Panc1 (cell line): ENCODE measurements at regions not wholly inside any gene's neighbourhood (a gene's known extent, or its start where the extent isn't known, plus 50 kb on each side); places are given as distances from the start of the nearest gene placed in this dataset.

Experiments
- ATAC-seq: fragments of 200-7000 bp; cut with Tn5 transposase; 2 replicates; pipeline ENCODE4 v1.9.1; 2020; ENCODE audit warnings: mild to moderate bottlenecking, moderate library complexity
- BruUV-seq: library from RNA; stranded (reverse); fragments of 400-500 nt; replicated peaks from 2 replicates; lab custom pipeline; 2021; lab: Mats Ljungman, UMichigan
- CTCF ChIA-PET: fragments of 300-600 bp; sonication (Branson Sonifier 250); formaldehyde crosslinking; loops from one replicate; lab custom pipeline; 2022; ENCODE audit warnings: antibody characterized with exemption; lab: Charles Lee
- POLR2A ChIA-PET: fragments of 300-600 bp; sonication (Branson Sonifier 250); formaldehyde crosslinking; loops from one replicate; lab custom pipeline; 2022; ENCODE audit warnings: antibody characterized with exemption; lab: Charles Lee
- DNase-seq: peaks from one replicate; pipeline ENCODE4 v3.0.0-alpha.2; 2010; ENCODE audit warnings: low read depth, low spot score
- H3K27ac ChIP-seq: 2 replicates; pipeline ENCODE4 v1.5.1; 2011; ENCODE audit warnings: mild to moderate bottlenecking, low read length, inconsistent platforms
- H3K27me3 ChIP-seq: fragments of 200-500 bp; sonication (Bioruptor generic); 2 replicates; pipeline ENCODE4 v1.6.0; 2014; ENCODE audit warnings: low read length, inconsistent platforms; ENCODE audit not compliant: control insufficient read depth, insufficient read depth
- H3K36me3 ChIP-seq: fragments of 200-500 bp; sonication (Bioruptor generic); 2 replicates; pipeline ENCODE4 v1.5.1; 2014; ENCODE audit warnings: inconsistent platforms, mild to moderate bottlenecking, low read length, moderate library complexity; ENCODE audit not compliant: control insufficient read depth, insufficient read depth
- H3K4me1 ChIP-seq: 2 replicates; pipeline ENCODE4 v1.5.1; 2011; ENCODE audit warnings: inconsistent platforms, mild to moderate bottlenecking, low read length, moderate library complexity; ENCODE audit not compliant: control insufficient read depth, insufficient read depth
- H3K4me3 ChIP-seq, 2 experiments: 2 replicates each; pipeline ENCODE4 v1.5.1; 2011 to 2012; ENCODE audit warnings: low read depth in 2 of 2, low read length in 2 of 2, mild to moderate bottlenecking in 2 of 2, inconsistent platforms in 1 of 2, moderate library complexity in 1 of 2
- H3K9me3 ChIP-seq: fragments of 200-500 bp; sonication (Bioruptor generic); 2 replicates; pipeline ENCODE4 v1.5.1; 2014; ENCODE audit warnings: low read depth, mild to moderate bottlenecking, inconsistent platforms, low read length, moderate library complexity; ENCODE audit not compliant: control insufficient read depth, insufficient read depth
- POLR2AphosphoS5 ChIP-seq: IDR thresholded peaks from 2 replicates; pipeline ENCODE4 v1.6.1; 2012; ENCODE audit warnings: mild to moderate bottlenecking, low read depth, low read length, moderate library complexity
- REST ChIP-seq, 2 experiments: IDR thresholded peaks; 2 replicates each; pipeline ENCODE4 v1.6.1; 2011 to 2012; ENCODE audit warnings: low read depth in 2 of 2, control low read depth in 1 of 2, low read length in 1 of 2, mild to moderate bottlenecking in 1 of 2, moderate library complexity in 1 of 2; ENCODE audit not compliant: insufficient read depth in 1 of 2
- SIN3A ChIP-seq: IDR thresholded peaks from 2 replicates; pipeline ENCODE4 v1.6.1; 2012; ENCODE audit warnings: low read depth, mild to moderate bottlenecking, low read length, moderate library complexity, borderline replicate concordance; ENCODE audit not compliant: insufficient read depth
- TCF7L2 ChIP-seq: IDR thresholded peaks from 2 replicates; pipeline ENCODE4 v1.6.1; 2011; ENCODE audit warnings: mild to moderate bottlenecking, low read depth, low read length, inconsistent platforms
- in situ Hi-C: cut with HindIII; loops from 2 replicates; pipeline ENCODE4 v1.10.0; 2016; ENCODE audit warnings: low sequenced_read_pairs, low pct_unique_long_range_greater_than_20kb
- intact Hi-C: fragments of 100-400 bp; cut with micrococcal nuclease; formaldehyde crosslinking; loops from one replicate; pipeline ENCODE4 v1.10.0; 2022; ENCODE audit not compliant: unreplicated experiment
- TF ChIP-seq, protein P1 (sequence below): fragments of 450-650 bp; IDR thresholded peaks from 2 replicates; pipeline ENCODE4 v1.5.1; 2017; ENCODE audit warnings: mild to moderate bottlenecking

GRCh38 chr9:111187376-111187775, 142.6 kb downstream of the OR2K2 start:
- H3K9me3 ChIP-seq = no peaks in the 10 kb centered on the region
- in situ Hi-C loops = no loop called here
- BruUV-seq = no TSS peak
- no peaks in the 10 kb centered on the region for H3K36me3 ChIP-seq
- no peaks in the 10 kb centered on the region for H3K4me1 ChIP-seq
- ATAC-seq = no peak
- DNase-seq = no peak
- TF ChIP-seq TCF7L2 (no peak), SIN3A (no peak)
- H3K27ac ChIP-seq = no peak overlapping the region
- POLR2A ChIA-PET = no interaction called here
- intact Hi-C loops = no loop called here
- H3K4me3 ChIP-seq = no peak overlapping the region
- CTCF ChIA-PET = no interaction called here
- H3K27me3 ChIP-seq = no peaks in the 10 kb centered on the region

- Histone ChIP-seq H3K27ac (no peak overlapping the region), H3K36me3 (no peaks in the 10 kb centered on the region), H3K27me3 (no peaks in the 10 kb centered on the region), H3K4me1 (no peaks in the 10 kb centered on the region), H3K9me3 (no peaks in the 10 kb centered on the region), H3K4me3 (no peak overlapping the region)
- intact Hi-C loops (no loop called here), in situ Hi-C loops (no loop called here)
- TF ChIP-seq POLR2AphosphoS5 = no peak
- TF ChIP-seq TCF7L2 = no peak
- TF ChIP-seq SIN3A = no peak
- TF ChIP-seq REST (IDR thresholded peaks at IDR 0.05; ENCODE audit: insufficient read depth in 1 of 2, low read depth in 2 of 2, low read length in 1 of 2) = no peak
- TF ChIP-seq, protein P1, sequence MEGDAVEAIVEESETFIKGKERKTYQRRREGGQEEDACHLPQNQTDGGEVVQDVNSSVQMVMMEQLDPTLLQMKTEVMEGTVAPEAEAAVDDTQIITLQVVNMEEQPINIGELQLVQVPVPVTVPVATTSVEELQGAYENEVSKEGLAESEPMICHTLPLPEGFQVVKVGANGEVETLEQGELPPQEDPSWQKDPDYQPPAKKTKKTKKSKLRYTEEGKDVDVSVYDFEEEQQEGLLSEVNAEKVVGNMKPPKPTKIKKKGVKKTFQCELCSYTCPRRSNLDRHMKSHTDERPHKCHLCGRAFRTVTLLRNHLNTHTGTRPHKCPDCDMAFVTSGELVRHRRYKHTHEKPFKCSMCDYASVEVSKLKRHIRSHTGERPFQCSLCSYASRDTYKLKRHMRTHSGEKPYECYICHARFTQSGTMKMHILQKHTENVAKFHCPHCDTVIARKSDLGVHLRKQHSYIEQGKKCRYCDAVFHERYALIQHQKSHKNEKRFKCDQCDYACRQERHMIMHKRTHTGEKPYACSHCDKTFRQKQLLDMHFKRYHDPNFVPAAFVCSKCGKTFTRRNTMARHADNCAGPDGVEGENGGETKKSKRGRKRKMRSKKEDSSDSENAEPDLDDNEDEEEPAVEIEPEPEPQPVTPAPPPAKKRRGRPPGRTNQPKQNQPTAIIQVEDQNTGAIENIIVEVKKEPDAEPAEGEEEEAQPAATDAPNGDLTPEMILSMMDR = no peak
- POLR2A ChIA-PET = no interaction called here
- CTCF ChIA-PET = no interaction called here
- no peak for ATAC-seq
- no peak for DNase-seq
- no TSS peak for BruUV-seq
Measured at GRCh38 chr9:111186021-111186530, 143.9 kb downstream of the OR2K2 start.

DNA sequence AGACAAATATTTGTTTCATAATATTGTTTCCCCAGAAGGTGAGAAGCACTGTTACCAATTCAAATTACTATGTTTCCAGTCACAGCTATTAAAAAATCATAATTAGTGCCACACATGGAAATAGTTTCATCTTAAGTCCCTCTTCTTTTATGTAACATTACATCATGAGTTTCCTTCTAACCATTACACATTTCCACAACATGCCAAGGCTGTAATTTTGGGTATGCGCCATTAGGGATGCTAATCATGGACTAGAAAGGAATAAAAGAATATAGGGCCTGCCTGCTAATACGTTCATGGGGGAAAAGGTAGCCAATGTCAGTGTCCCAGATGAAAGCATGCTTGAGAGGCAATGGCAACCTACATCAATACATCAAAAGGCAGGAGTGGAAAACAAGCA, 142.5 kb upstream of the LPAR1 start:
- H3K9me3 ChIP-seq = no peaks in the 10 kb centered on the region
- intact Hi-C loops = no loop called here
- in situ Hi-C loops = no loop called here
- H3K4me3 ChIP-seq = no peak overlapping the region
- no peaks in the 10 kb centered on the region for H3K27me3 ChIP-seq
- no peaks in the 10 kb centered on the region for H3K36me3 ChIP-seq
- ATAC-seq (no peak), DNase-seq (no peak)
- no peak for TF ChIP-seq REST (IDR thresholded peaks at IDR 0.05; ENCODE audit: insufficient read depth in 1 of 2, low read depth in 2 of 2, low read length in 1 of 2)
- TF ChIP-seq SIN3A = no peak
- TF ChIP-seq POLR2AphosphoS5 = no peak
- TF ChIP-seq, protein P1 = no peak
- TF ChIP-seq TCF7L2 = no peak
- ChIA-PET POLR2A (no interaction called here), CTCF (no interaction called here)
- BruUV-seq = no TSS peak
- no peak overlapping the region for H3K27ac ChIP-seq
- no peaks in the 10 kb centered on the region for H3K4me1 ChIP-seq
